ENCODE measurements at regions not wholly inside any gene's neighbourhood (a gene's known extent, or its start where the extent isn't known, plus 50 kb on each side); places are given as distances from the start of the nearest gene placed in this dataset.

DNA sequence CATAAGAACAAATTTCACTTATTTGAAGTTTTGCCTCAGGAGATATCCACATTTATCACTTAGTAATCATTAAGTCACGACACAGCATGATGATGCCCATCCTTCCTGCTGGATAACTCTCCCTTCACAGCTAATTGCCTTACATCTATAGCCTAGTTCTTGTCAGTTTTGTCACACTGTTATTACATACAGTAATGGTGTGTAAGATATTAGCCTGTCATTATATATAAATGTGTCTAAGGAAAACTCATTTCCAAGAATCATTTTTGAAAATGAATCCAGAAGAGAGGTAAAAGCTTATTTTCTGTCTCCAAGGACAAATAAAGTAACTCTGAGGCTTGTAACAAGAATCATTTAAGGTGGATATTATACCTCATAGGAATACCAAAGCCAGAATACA, 193.2 kb upstream of the ARID2 start:
- Mint-ChIP-seq H3K4me3 (no peak overlapping the region), H3K27me3 (peaks cover 14% of the 10 kb centered on the region), H3K4me1 (no peaks in the 10 kb centered on the region), H3K9me3 (no peaks in the 10 kb centered on the region), H3K36me3 (no peaks in the 10 kb centered on the region), H3K27ac (no peak overlapping the region)
- no peak for DNase-seq
- CTCF ChIA-PET: no interaction called here

DNA sequence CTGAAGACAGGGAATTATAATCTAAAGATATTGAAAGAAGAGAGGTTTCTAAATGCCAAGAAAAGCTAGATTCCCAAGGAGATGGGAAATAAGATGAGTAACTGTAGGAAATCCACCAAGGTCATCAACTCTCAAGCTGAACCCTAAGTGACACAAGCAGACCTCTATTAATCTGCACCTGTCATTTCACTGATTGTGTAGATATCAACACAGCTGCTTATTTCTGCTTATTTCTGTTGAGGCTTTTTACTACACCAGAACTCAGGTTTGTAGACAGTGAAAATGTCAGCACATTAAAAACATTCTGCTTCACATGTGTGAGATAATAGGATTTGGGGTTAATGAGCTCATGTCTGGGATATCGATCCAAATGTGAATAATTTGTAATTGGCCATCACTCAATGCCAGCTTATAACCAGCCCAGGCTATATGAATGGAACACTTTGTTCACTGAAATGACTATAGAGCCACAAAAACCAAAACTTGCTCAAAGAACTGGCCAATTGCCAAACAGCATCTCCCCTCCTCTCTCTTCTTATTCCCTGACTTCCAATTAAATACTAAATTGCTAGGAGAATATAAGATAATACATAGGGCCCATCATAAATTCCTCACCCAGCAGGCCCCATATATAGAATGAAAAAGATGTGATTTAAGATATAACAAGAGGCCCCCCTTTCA, 188.7 kb upstream of the ARID2 start:
- CTCF ChIA-PET: interaction anchor here (0.8 kb wide), 1 partner anchor 184 kb away, joined by 3 read pairs; no protein-coding TSS in a partner anchor
- Mint-ChIP-seq H3K9me3 (no peaks in the 10 kb centered on the region), H3K27me3 (peaks cover 15% of the 10 kb centered on the region), H3K4me3 (no peak overlapping the region), H3K36me3 (no peaks in the 10 kb centered on the region), H3K4me1 (peaks cover 4% of the 10 kb centered on the region), H3K27ac (no peak overlapping the region)
- DNase-seq: no peak

DNA sequence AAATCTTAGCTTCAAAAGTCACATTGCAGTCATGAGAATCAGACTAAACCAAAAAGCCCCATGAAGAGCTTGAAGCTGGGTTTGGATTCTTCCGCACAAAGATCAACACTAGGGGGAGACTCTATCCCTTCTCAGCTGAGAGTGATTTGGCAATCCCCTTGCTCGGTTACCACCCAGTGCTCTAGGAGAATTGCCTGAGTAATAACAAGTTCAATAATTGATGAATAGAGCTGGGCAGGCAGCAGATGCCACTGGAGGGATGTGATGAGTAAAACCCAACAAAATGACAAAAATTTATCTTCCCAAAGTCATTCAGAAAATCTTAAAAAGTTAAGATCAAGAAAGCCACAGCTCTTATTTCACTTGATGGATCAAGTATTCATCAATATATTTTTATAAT, 185.6 kb upstream of the ARID2 start:
- no peak overlapping the region for H3K27ac Mint-ChIP-seq

GRCh38 chr12:45546545-45546944, 183.0 kb upstream of the ARID2 start:
- DNase-seq: no peak
- Mint-ChIP-seq H3K36me3 (no peaks in the 10 kb centered on the region), H3K4me1 (peaks cover 4% of the 10 kb centered on the region), H3K27me3 (peaks cover 27% of the 10 kb centered on the region), H3K27ac (no peak overlapping the region), H3K9me3 (no peaks in the 10 kb centered on the region), H3K4me3 (no peak overlapping the region)
- CTCF ChIA-PET: interaction anchor here (1.8 to 5.8 kb wide), 2 partner anchors 178 to 199 kb away, joined by 5 to 107 read pairs; partner anchors contain the start of gene ARID2

More for the DNA sequence above, 185.6 kb upstream of the ARID2 start:
- no peak overlapping the region for H3K4me3 Mint-ChIP-seq
- CTCF ChIA-PET: interaction anchor here (0.6 to 5.8 kb wide), 48 partner anchors 9 to 582 kb away, joined by 3 to 107 read pairs (median 4); partner anchors contain the start of gene ARID2
- no peaks in the 10 kb centered on the region for H3K9me3 Mint-ChIP-seq
- H3K4me1 Mint-ChIP-seq: peaks cover 4% of the 10 kb centered on the region
- peak; percentile 64 for DNase-seq
- H3K36me3 Mint-ChIP-seq: no peaks in the 10 kb centered on the region
- peaks cover 27% of the 10 kb centered on the region for H3K27me3 Mint-ChIP-seq

DNA sequence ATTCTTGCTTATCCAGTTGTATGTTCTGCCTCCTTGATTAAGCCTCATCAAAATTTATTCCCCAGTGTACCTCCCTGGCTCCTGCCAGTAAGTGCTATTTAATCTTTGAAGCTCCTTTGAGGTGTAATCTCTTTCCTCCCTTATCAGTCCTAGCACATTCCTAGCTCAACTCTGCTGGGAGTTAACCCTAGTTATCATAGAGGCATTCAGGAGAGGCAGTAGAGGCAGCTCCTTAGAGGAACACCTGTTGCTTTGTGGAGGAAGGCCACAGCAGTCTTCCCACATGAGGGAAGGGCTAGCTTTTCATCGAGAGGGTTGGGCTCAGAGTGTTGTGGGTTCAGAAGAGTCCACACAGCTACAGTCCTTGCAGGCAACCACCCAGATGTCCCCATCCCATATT, 182.4 kb upstream of the ARID2 start:
- peaks cover 4% of the 10 kb centered on the region for H3K4me1 Mint-ChIP-seq
- no peak overlapping the region for H3K27ac Mint-ChIP-seq
- H3K9me3 Mint-ChIP-seq: no peaks in the 10 kb centered on the region
- peaks cover 27% of the 10 kb centered on the region for H3K27me3 Mint-ChIP-seq
- no peak overlapping the region for H3K4me3 Mint-ChIP-seq
- H3K36me3 Mint-ChIP-seq: no peaks in the 10 kb centered on the region
- no peak for DNase-seq
- CTCF ChIA-PET: interaction anchor here (1.3 to 5.8 kb wide), 3 partner anchors 177 to 199 kb away, joined by 5 to 107 read pairs (median 5); partner anchors contain the start of gene ARID2

DNA sequence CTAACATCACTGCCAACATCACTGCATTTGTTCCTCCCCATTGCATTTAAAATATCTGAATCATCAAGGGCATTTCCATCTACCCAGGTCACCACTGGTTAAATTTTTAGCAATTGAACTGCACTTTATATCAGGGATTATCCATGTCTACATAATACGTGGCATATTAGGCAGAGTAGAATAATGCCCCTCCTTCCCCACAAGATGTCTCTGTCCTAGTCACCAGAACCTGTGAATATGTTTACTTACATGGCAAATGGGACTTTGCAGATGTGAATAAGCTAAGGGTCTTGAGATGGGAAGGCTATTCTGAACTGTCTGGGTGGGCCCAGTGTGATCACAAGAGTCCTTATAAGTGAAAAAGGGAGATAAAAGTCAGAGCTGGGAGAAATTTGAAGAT, 181.7 kb upstream of the ARID2 start:
- no peaks in the 10 kb centered on the region for H3K9me3 Mint-ChIP-seq
- peaks cover 24% of the 10 kb centered on the region for H3K27me3 Mint-ChIP-seq
- H3K27ac Mint-ChIP-seq: no peak overlapping the region
- H3K4me1 Mint-ChIP-seq: peaks cover 4% of the 10 kb centered on the region
- CTCF ChIA-PET: interaction anchor here (1.3 to 5.8 kb wide), 3 partner anchors 177 to 198 kb away, joined by 5 to 107 read pairs (median 5); partner anchors contain the start of gene ARID2
- no peak overlapping the region for H3K4me3 Mint-ChIP-seq
- H3K36me3 Mint-ChIP-seq: no peaks in the 10 kb centered on the region
- DNase-seq: no peak

- DNase-seq: no peak
- CTCF ChIA-PET: interaction anchor here (1.3 to 5.8 kb wide), 3 partner anchors 176 to 198 kb away, joined by 5 to 107 read pairs (median 5); partner anchors contain the start of gene ARID2
- Mint-ChIP-seq H3K4me1 (peaks cover 4% of the 10 kb centered on the region), H3K27ac (no peak overlapping the region), H3K9me3 (no peaks in the 10 kb centered on the region), H3K4me3 (no peak overlapping the region), H3K27me3 (peaks cover 23% of the 10 kb centered on the region), H3K36me3 (no peaks in the 10 kb centered on the region)
Measured at GRCh38 chr12:45548426-45548825, 181.1 kb upstream of the ARID2 start.

GRCh38 chr12:45549337-45549902, 180.1 kb upstream of the ARID2 start:
- Mint-ChIP-seq H3K4me3 (no peak overlapping the region), H3K9me3 (no peaks in the 10 kb centered on the region), H3K4me1 (no peaks in the 10 kb centered on the region), H3K27me3 (peaks cover 19% of the 10 kb centered on the region), H3K27ac (no peak overlapping the region), H3K36me3 (no peaks in the 10 kb centered on the region)
- CTCF ChIA-PET: interaction anchor here (0.6 kb wide), 1 partner anchor 121 kb away, joined by 4 read pairs; no protein-coding TSS in a partner anchor
- DNase-seq: no peak

- H3K4me3 Mint-ChIP-seq: no peak overlapping the region
Measured at GRCh38 chr12:45553204-45553603, 176.3 kb upstream of the ARID2 start.

DNA sequence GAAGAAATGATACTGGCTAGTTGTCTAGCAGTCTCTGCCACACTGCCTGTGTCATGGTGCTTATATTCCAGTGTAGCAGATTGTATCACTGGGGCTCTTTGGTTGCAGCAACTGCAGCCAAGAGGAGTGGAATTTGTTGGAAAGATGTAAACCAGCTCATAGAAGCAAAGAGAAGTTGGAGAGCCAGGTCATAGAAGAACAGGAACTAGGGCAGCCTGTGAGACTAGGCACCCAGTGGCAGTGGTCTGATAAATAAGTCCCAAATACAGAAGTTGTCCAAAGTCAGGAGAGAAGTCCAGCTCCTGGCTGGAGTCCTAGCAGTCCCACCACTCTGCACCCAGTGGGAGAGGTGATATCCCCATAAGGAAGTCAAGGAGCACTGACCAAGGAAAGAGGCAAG, 172.5 kb upstream of the ARID2 start:
- H3K4me3 Mint-ChIP-seq: no peak overlapping the region
- H3K36me3 Mint-ChIP-seq: no peaks in the 10 kb centered on the region
- CTCF ChIA-PET: interaction anchor here (1.6 kb wide), 1 partner anchor 13 kb away, joined by 6 read pairs; no protein-coding TSS in a partner anchor
- H3K9me3 Mint-ChIP-seq: no peaks in the 10 kb centered on the region
- no peak overlapping the region for H3K27ac Mint-ChIP-seq
- peaks cover 5% of the 10 kb centered on the region for H3K27me3 Mint-ChIP-seq
- DNase-seq: no peak
- no peaks in the 10 kb centered on the region for H3K4me1 Mint-ChIP-seq

More at GRCh38 chr12:45553204-45553603, 176.3 kb upstream of the ARID2 start:
- no peak overlapping the region for H3K27ac Mint-ChIP-seq
- H3K4me1 Mint-ChIP-seq: no peaks in the 10 kb centered on the region
- H3K27me3 Mint-ChIP-seq: peaks cover 6% of the 10 kb centered on the region
- no peaks in the 10 kb centered on the region for H3K36me3 Mint-ChIP-seq
- CTCF ChIA-PET: interaction anchor here (0.8 kb wide), 1 partner anchor 9 kb away, joined by 3 read pairs; no protein-coding TSS in a partner anchor
- no peak for DNase-seq
- H3K9me3 Mint-ChIP-seq: no peaks in the 10 kb centered on the region

DNA sequence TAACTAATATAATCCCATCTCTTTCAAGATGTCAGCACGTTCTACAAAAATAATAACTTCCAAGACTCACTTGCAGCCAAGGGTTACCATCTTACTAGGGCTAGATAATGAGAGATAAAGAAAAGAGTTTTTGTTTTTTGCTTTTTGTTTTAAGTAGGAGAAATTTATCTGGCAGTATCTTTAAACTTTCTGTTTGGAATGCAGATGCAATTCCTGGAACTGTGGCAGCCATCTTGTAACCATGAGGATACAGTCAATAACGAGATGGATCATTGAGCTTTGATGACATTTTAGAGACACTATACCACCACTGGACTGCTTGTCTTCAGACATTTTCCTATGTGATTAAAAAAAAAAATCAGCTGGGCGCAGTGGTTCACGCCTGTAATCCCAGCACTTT, 171.2 kb upstream of the ARID2 start:
- no peaks in the 10 kb centered on the region for H3K4me1 Mint-ChIP-seq
- CTCF ChIA-PET: no interaction called here
- DNase-seq: no peak
- no peak overlapping the region for H3K4me3 Mint-ChIP-seq
- no peaks in the 10 kb centered on the region for H3K36me3 Mint-ChIP-seq
- no peaks in the 10 kb centered on the region for H3K9me3 Mint-ChIP-seq
- no peak overlapping the region for H3K27ac Mint-ChIP-seq
- peaks cover 5% of the 10 kb centered on the region for H3K27me3 Mint-ChIP-seq

- peaks cover 5% of the 10 kb centered on the region for H3K27me3 Mint-ChIP-seq
- no peaks in the 10 kb centered on the region for H3K36me3 Mint-ChIP-seq
- DNase-seq: no peak
- H3K27ac Mint-ChIP-seq: no peak overlapping the region
- H3K4me3 Mint-ChIP-seq: no peak overlapping the region
- H3K9me3 Mint-ChIP-seq: no peaks in the 10 kb centered on the region
- no peaks in the 10 kb centered on the region for H3K4me1 Mint-ChIP-seq
- CTCF ChIA-PET: no interaction called here
Measured at GRCh38 chr12:45559537-45559936, 170.0 kb upstream of the ARID2 start.

GRCh38 chr12:45560689-45561088, 168.8 kb upstream of the ARID2 start:
- no peaks in the 10 kb centered on the region for H3K36me3 Mint-ChIP-seq
- no peak for DNase-seq
- CTCF ChIA-PET: no interaction called here
- no peaks in the 10 kb centered on the region for H3K9me3 Mint-ChIP-seq
- no peaks in the 10 kb centered on the region for H3K4me1 Mint-ChIP-seq
- H3K27me3 Mint-ChIP-seq: peaks cover 5% of the 10 kb centered on the region
- H3K27ac Mint-ChIP-seq: no peak overlapping the region
- H3K4me3 Mint-ChIP-seq: no peak overlapping the region

- H3K27ac Mint-ChIP-seq: no peak overlapping the region
- H3K36me3 Mint-ChIP-seq: no peaks in the 10 kb centered on the region
Measured at GRCh38 chr12:45561488-45561887, 168.0 kb upstream of the ARID2 start.

DNA sequence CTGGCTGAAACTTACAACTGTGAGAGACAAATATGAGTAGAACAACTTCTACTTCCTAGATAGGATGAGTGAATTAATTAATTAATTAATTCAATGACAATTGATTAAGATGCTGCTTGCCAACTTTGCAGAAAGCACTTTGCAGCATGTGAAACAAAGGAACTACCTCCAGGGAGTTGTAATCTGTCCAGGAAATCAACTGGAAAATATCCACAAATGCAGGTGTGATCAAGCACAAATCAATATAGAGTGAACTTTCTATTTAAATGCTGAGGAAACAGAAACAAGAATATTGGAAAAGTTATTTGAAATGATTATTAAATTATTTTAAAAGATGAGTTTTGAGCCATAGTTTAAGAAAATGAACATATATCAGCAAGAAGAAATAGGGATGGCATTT, 163.9 kb upstream of the ARID2 start:
- no peak for DNase-seq
- Mint-ChIP-seq H3K27me3 (peaks cover 24% of the 10 kb centered on the region), H3K9me3 (no peaks in the 10 kb centered on the region), H3K27ac (no peak overlapping the region), H3K4me3 (no peak overlapping the region), H3K36me3 (no peaks in the 10 kb centered on the region), H3K4me1 (no peaks in the 10 kb centered on the region)
- CTCF ChIA-PET: no interaction called here

More at GRCh38 chr12:45561488-45561887, 168.0 kb upstream of the ARID2 start:
- H3K4me1 Mint-ChIP-seq: no peaks in the 10 kb centered on the region
- no peaks in the 10 kb centered on the region for H3K9me3 Mint-ChIP-seq
- CTCF ChIA-PET: interaction anchor here (0.6 kb wide), 1 partner anchor 313 kb away, joined by 3 read pairs; no protein-coding TSS in a partner anchor
- no peak overlapping the region for H3K4me3 Mint-ChIP-seq
- H3K27me3 Mint-ChIP-seq: peaks cover 5% of the 10 kb centered on the region
- no peak for DNase-seq

All from activated naive CD4-positive, alpha-beta T cell treated with anti-CD3 and anti-CD28 coated beads, Interleukin-2, amount 10 ng/mL, durations not matched to agents 7 days and 5 days (primary cell).